CD4-positive, alpha-beta T cell (primary cell): ENCODE measurements at regions not wholly inside any gene's neighbourhood (a gene's known extent, or its start where the extent isn't known, plus 50 kb on each side); places are given as distances from the start of the nearest gene placed in this dataset.

ENCODE experiments used
- ATAC-seq: fragments of 200-7000 bp; cut with Tn5 transposase; one replicate; pipeline ENCODE4 v1.10.0; 2022; ENCODE audit warnings: mild to moderate bottlenecking; ENCODE audit not compliant: poor library complexity
- CTCF ChIA-PET: fragments of 350-600 bp; sonication (Branson Sonifier 250); formaldehyde crosslinking; loops from one replicate; lab custom pipeline; 2021; ENCODE audit warnings: antibody characterized with exemption, inconsistent platforms; lab: Charles Lee
- POLR2A ChIA-PET: fragments of 350-600 bp; sonication (Branson Sonifier 250); formaldehyde crosslinking; loops from one replicate; lab custom pipeline; 2021; ENCODE audit warnings: antibody characterized with exemption, inconsistent platforms; lab: Charles Lee
- DNase-seq, 14 experiments: peaks; one replicate each; pipeline ENCODE4 v3.0.0-alpha.2; 2013 to 2020; ENCODE audit warnings: mixed read lengths in 2 of 14
- H3K27ac ChIP-seq, 2 donors: one replicate each; pipeline versions ENCODE4 v1.5.1 to v1.7.0; 2013; ENCODE audit warnings: low read length in 2 of 2, low read depth in 1 of 2, mild to moderate bottlenecking in 1 of 2
- H3K27me3 ChIP-seq, 2 experiments: 1 replicate in 1 of 2; 2 replicates in 1 of 2; pipeline versions ENCODE4 v1.6.1 to v1.7.0; 2013; ENCODE audit warnings: low read length in 2 of 2, control low read depth in 1 of 2, mild to moderate bottlenecking in 1 of 2, moderate library complexity in 1 of 2; ENCODE audit not compliant: insufficient read depth in 2 of 2, control insufficient read depth in 1 of 2
- H3K36me3 ChIP-seq: one replicate; pipeline ENCODE4 v1.6.1; 2013; ENCODE audit warnings: low read length, control low read depth; ENCODE audit not compliant: insufficient read depth
- H3K4me1 ChIP-seq: one replicate; pipeline ENCODE4 v1.6.1; 2013; ENCODE audit warnings: low read length, control low read depth; ENCODE audit not compliant: insufficient read depth
- H3K4me3 ChIP-seq: one replicate; pipeline ENCODE4 v1.5.1; 2013; ENCODE audit warnings: mild to moderate bottlenecking, low read length, moderate library complexity
- H3K9me3 ChIP-seq, 2 experiments: 1 replicate in 1 of 2; 2 replicates in 1 of 2; pipeline versions ENCODE4 v1.6.1 to v1.7.0; 2013; ENCODE audit warnings: low read length in 2 of 2, mild to moderate bottlenecking in 2 of 2, control low read depth in 1 of 2, moderate library complexity in 1 of 2; ENCODE audit not compliant: control insufficient read depth in 1 of 2, insufficient read depth in 1 of 2
- H3K27ac Mint-ChIP-seq: one replicate; pipeline ENCODE4 v1.8.0; 2020; ENCODE audit warnings: mixed read lengths
- H3K27me3 Mint-ChIP-seq: one replicate; pipeline ENCODE4 v1.8.0; 2021; ENCODE audit warnings: mixed read lengths
- H3K36me3 Mint-ChIP-seq: one replicate; pipeline ENCODE4 v1.8.0; 2021; ENCODE audit warnings: low read depth, mixed read lengths
- H3K4me1 Mint-ChIP-seq: one replicate; pipeline ENCODE4 v1.8.0; 2021; ENCODE audit warnings: low read depth, mixed read lengths
- H3K4me3 Mint-ChIP-seq: one replicate; pipeline ENCODE4 v1.8.0; 2020; ENCODE audit warnings: mild to moderate bottlenecking, mixed read lengths
- H3K9me3 Mint-ChIP-seq: one replicate; pipeline ENCODE4 v1.8.0; 2020; ENCODE audit warnings: mixed read lengths
- intact Hi-C, 2 experiments: fragments of 100-400 bp; cut with DNase I in 1 of 2; cut with micrococcal nuclease in 1 of 2; formaldehyde crosslinking; loops; one replicate each; pipeline versions ENCODE4 v1.15.1 to v1.9.0; 2023 to 2025; cut with DNase I, micrococcal nuclease
- TF ChIP-seq, protein P1 (sequence below): fragments of 200-600 bp; IDR thresholded peaks from one replicate; pipeline ENCODE4 v1.8.0; 2022; ENCODE audit warnings: antibody characterized with exemption, mild to moderate bottlenecking

GRCh38 chr3:76811418-76811817 lies 228.5 kb upstream of the ROBO2 start:
- Histone ChIP-seq H3K4me1 (no peaks in the 10 kb centered on the region), H3K27ac (no peak overlapping the region), H3K27me3 (no peaks in the 10 kb centered on the region), H3K36me3 (no peaks in the 10 kb centered on the region), H3K9me3 (peaks cover 3 to 5% of the 10 kb centered on the region in 2 experiments), H3K4me3 (no peak overlapping the region)
- ChIA-PET POLR2A (no interaction called here), CTCF (no interaction called here)
- Mint-ChIP-seq H3K36me3 (no peaks in the 10 kb centered on the region), H3K27me3 (no peaks in the 10 kb centered on the region), H3K9me3 (peaks cover 4% of the 10 kb centered on the region), H3K4me1 (no peaks in the 10 kb centered on the region), H3K27ac (no peak overlapping the region), H3K4me3 (no peak overlapping the region)
- DNase-seq (no peak), ATAC-seq (no peak)
- TF ChIP-seq, protein P1, sequence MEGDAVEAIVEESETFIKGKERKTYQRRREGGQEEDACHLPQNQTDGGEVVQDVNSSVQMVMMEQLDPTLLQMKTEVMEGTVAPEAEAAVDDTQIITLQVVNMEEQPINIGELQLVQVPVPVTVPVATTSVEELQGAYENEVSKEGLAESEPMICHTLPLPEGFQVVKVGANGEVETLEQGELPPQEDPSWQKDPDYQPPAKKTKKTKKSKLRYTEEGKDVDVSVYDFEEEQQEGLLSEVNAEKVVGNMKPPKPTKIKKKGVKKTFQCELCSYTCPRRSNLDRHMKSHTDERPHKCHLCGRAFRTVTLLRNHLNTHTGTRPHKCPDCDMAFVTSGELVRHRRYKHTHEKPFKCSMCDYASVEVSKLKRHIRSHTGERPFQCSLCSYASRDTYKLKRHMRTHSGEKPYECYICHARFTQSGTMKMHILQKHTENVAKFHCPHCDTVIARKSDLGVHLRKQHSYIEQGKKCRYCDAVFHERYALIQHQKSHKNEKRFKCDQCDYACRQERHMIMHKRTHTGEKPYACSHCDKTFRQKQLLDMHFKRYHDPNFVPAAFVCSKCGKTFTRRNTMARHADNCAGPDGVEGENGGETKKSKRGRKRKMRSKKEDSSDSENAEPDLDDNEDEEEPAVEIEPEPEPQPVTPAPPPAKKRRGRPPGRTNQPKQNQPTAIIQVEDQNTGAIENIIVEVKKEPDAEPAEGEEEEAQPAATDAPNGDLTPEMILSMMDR, result no peak
- intact Hi-C loops, result no loop called here

- no peaks in the 10 kb centered on the region for H3K27me3 ChIP-seq
- H3K9me3 Mint-ChIP-seq, result peaks cover 7% of the 10 kb centered on the region
- H3K9me3 ChIP-seq, result peaks cover 3 to 5% of the 10 kb centered on the region in 2 experiments
- H3K4me3 ChIP-seq, result no peak overlapping the region
- H3K4me1 Mint-ChIP-seq, result no peaks in the 10 kb centered on the region
- no peak for ATAC-seq
- ChIA-PET POLR2A (no interaction called here), CTCF (no interaction called here)
- no peaks in the 10 kb centered on the region for H3K4me1 ChIP-seq
- H3K27ac Mint-ChIP-seq, result no peak overlapping the region
- no peaks in the 10 kb centered on the region for H3K27me3 Mint-ChIP-seq
- H3K36me3 ChIP-seq, result no peaks in the 10 kb centered on the region
- no peak overlapping the region for H3K27ac ChIP-seq
- intact Hi-C loops, result no loop called here
- TF ChIP-seq, protein P1, result no peak
- no peak for DNase-seq
- no peaks in the 10 kb centered on the region for H3K36me3 Mint-ChIP-seq
- H3K4me3 Mint-ChIP-seq, result no peak overlapping the region
Observed at GRCh38 chr3:76812649-76813242, 227.2 kb upstream of the ROBO2 start.

GRCh38 chr3:76815561-76815960 lies 224.3 kb upstream of the ROBO2 start:
- ChIA-PET CTCF (no interaction called here), POLR2A (no interaction called here)
- Histone ChIP-seq H3K27ac (no peak overlapping the region), H3K4me1 (no peaks in the 10 kb centered on the region), H3K9me3 (peaks cover 3 to 5% of the 10 kb centered on the region in 2 experiments), H3K36me3 (no peaks in the 10 kb centered on the region), H3K27me3 (no peaks in the 10 kb centered on the region), H3K4me3 (no peak overlapping the region)
- Mint-ChIP-seq H3K9me3 (peaks cover 12% of the 10 kb centered on the region), H3K4me3 (no peak overlapping the region), H3K27ac (no peak overlapping the region), H3K36me3 (no peaks in the 10 kb centered on the region), H3K27me3 (no peaks in the 10 kb centered on the region), H3K4me1 (no peaks in the 10 kb centered on the region)
- ATAC-seq (no peak), DNase-seq (no peak)
- intact Hi-C loops, result no loop called here
- TF ChIP-seq, protein P1, result no peak
